Fibroblast of lung (primary cell): ENCODE measurements at regions not wholly inside any gene's neighbourhood (a gene's known extent, or its start where the extent isn't known, plus 50 kb on each side); places are given as distances from the start of the nearest gene placed in this dataset.
"Not testable (repeated sequence)": the region's sequence is repeated elsewhere in the genome, so short reads cannot be mapped to it uniquely, and the experiment has no call there.

Source experiments
- DNase-seq, 2 donors: peaks; one replicate each; pipeline versions ENCODE4 v3.0.0 to v3.0.0-alpha.2; 2010; ENCODE audit warnings: low read depth in 2 of 2
- H2AFZ ChIP-seq: 2 replicates; pipeline ENCODE4 v1.5.1; 2012; ENCODE audit warnings: low read length, control low read depth, inconsistent platforms
- H3K27ac ChIP-seq: 2 replicates; pipeline ENCODE4 v1.5.1; 2011; ENCODE audit warnings: low read length, control low read depth; ENCODE audit not compliant: insufficient read depth
- H3K27me3 ChIP-seq: 2 replicates; pipeline ENCODE4 v1.5.1; 2011; ENCODE audit warnings: mild to moderate bottlenecking, low read length; ENCODE audit not compliant: control insufficient read depth, insufficient read depth
- H3K36me3 ChIP-seq: 2 replicates; pipeline ENCODE4 v1.5.1; 2011; ENCODE audit warnings: low read length; ENCODE audit not compliant: control insufficient read depth, insufficient read depth
- H3K4me1 ChIP-seq: 2 replicates; pipeline ENCODE4 v1.5.1; 2011; ENCODE audit warnings: low read length; ENCODE audit not compliant: control insufficient read depth, insufficient read depth; ENCODE audit errors: extremely low read depth
- H3K4me2 ChIP-seq: 2 replicates; pipeline ENCODE4 v1.5.1; 2011; ENCODE audit warnings: low read length, control low read depth; ENCODE audit not compliant: insufficient read depth; ENCODE audit errors: extremely low read depth
- H3K4me3 ChIP-seq, 4 experiments: fragments of 200-600 bp in 1 of 4; sonication (generic) in 1 of 4; replicated peaks in 1 of 4; 2 replicates each; pipeline ENCODE4 v1.5.1; 2011 to 2016; ENCODE audit warnings: low read length in 4 of 4, low read depth in 3 of 4, mild to moderate bottlenecking in 3 of 4, control low read depth in 2 of 4, inconsistent platforms in 1 of 4, mixed read lengths in 1 of 4; ENCODE audit not compliant: insufficient read depth in 1 of 4; ENCODE audit errors: control extremely low read depth in 1 of 4
- H3K79me2 ChIP-seq: 2 replicates; pipeline ENCODE4 v1.5.1; 2012; ENCODE audit warnings: mild to moderate bottlenecking, low read length, inconsistent platforms; ENCODE audit not compliant: control insufficient read depth, insufficient read depth
- H3K9ac ChIP-seq: 2 replicates; pipeline ENCODE4 v1.5.1; 2011; ENCODE audit warnings: mild to moderate bottlenecking, low read length, control low read depth; ENCODE audit not compliant: insufficient read depth
- H3K9me3 ChIP-seq: 2 replicates; pipeline ENCODE4 v1.5.1; 2012; ENCODE audit warnings: low read depth, low read length; ENCODE audit not compliant: control insufficient read depth, insufficient read depth
- H4K20me1 ChIP-seq: 2 replicates; pipeline ENCODE4 v1.5.1; 2011; ENCODE audit warnings: low read length; ENCODE audit not compliant: control insufficient read depth, insufficient read depth; ENCODE audit errors: extremely low read depth
- CTCF ChIP-seq, 2 donors: IDR thresholded peaks in 1 of 2; conservative IDR thresholded peaks in 1 of 2; 1 replicate in 1 of 2; 2 replicates in 1 of 2; pipeline ENCODE4 v1.5.1; 2011 to 2012; ENCODE audit warnings: low read length in 2 of 2, control low read depth in 1 of 2, inconsistent platforms in 1 of 2, low read depth in 1 of 2, mild to moderate bottlenecking in 1 of 2
- EZH2 ChIP-seq: IDR thresholded peaks from 2 replicates; pipeline ENCODE4 v1.5.1; 2012; ENCODE audit warnings: low read length, control low read depth, mild to moderate bottlenecking; ENCODE audit errors: missing control alignments

DNA sequence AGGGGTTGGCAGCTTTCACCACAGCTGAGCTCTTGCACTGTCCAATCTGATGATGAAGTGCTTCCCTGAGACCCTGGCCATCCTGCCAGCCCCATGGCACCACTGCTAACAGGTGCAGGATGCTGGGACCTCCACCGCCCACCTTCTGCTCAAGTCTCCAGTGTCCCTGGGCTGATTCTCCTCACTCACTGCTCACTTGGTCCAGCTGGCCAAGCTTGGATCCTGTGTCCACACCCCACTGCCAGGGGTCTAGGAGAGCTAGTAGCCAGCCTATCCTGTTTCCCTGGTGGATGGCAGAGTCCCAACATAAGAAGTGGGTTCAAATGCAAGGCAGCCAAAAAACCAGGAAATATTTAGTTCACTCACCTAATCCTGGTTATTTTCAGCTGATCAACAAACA is 217.2 kb upstream of the IRF2BP2 start:
- Histone ChIP-seq H3K4me2 (no peak overlapping the region), H3K4me3 (no peak overlapping the region), H3K4me1 (no peaks in the 10 kb centered on the region), H3K9me3 (no peaks in the 10 kb centered on the region), H3K79me2 (no peaks in the 10 kb centered on the region), H3K36me3 (no peaks in the 10 kb centered on the region), H4K20me1 (no peaks in the 10 kb centered on the region), H3K27me3 (peaks cover 16% of the 10 kb centered on the region), H3K27ac (no peak overlapping the region), H2AFZ (no peak overlapping the region), H3K9ac (no peak overlapping the region)
- TF ChIP-seq CTCF (conservative IDR thresholded peaks at IDR 0.05 in 1 of 2, IDR thresholded peaks at IDR 0.05 in 1 of 2; ENCODE audit: low read depth in 1 of 2, low read length in 2 of 2) (no peak), EZH2 (no peak)
- no peak for DNase-seq

GRCh38 chr1:234826352-234826751 is 216.4 kb upstream of the IRF2BP2 start:
- H3K4me1 ChIP-seq = no peaks in the 10 kb centered on the region
- H3K79me2 ChIP-seq = no peaks in the 10 kb centered on the region
- no peak overlapping the region for H3K27ac ChIP-seq
- no peak overlapping the region for H2AFZ ChIP-seq
- no peak overlapping the region for H3K4me2 ChIP-seq
- H3K27me3 ChIP-seq = peaks cover 16% of the 10 kb centered on the region
- H4K20me1 ChIP-seq = no peaks in the 10 kb centered on the region
- no peak overlapping the region for H3K4me3 ChIP-seq
- no peak for DNase-seq
- no peak for TF ChIP-seq EZH2
- TF ChIP-seq CTCF (conservative IDR thresholded peaks at IDR 0.05 in 1 of 2, IDR thresholded peaks at IDR 0.05 in 1 of 2; ENCODE audit: low read depth in 1 of 2, low read length in 2 of 2) = no peak
- no peaks in the 10 kb centered on the region for H3K36me3 ChIP-seq
- H3K9ac ChIP-seq = no peak overlapping the region
- H3K9me3 ChIP-seq = no peaks in the 10 kb centered on the region

DNA sequence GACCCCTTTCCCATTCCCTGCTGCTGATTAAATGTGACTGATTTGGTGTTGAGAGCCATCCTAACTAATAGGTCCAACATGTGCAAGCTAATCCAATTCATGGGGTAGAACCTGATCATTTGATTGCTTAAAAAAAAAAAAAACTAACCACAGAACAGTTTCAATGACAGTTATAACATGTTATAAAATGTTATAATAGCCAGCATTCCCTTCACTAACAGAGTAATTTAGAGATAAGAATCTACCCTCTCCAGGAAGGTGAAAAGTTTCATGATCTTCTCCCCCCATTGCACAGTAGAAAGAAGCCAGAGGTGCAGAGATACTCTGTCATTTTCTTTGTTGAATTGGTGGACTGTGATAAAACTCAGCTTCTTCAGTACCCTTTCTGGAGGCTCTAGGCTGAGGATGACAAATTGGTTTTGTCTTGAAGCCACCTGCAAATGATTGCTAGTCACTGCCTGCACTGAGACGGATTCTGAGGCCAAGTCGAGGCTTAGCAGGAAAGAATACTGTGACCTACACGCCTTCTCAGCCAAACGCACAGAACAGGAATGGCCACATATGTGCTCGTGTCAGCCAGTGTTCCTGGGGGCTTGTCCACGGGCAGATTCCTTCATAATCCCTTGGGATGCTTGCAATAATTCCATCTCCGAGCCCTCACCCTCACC is 215.7 kb upstream of the IRF2BP2 start:
- Histone ChIP-seq H3K4me2 (no peak overlapping the region), H2AFZ (no peak overlapping the region), H3K27ac (no peak overlapping the region), H3K36me3 (no peaks in the 10 kb centered on the region), H3K9me3 (no peaks in the 10 kb centered on the region), H3K79me2 (no peaks in the 10 kb centered on the region), H3K4me1 (no peaks in the 10 kb centered on the region), H3K4me3 (no peak overlapping the region), H3K9ac (no peak overlapping the region), H4K20me1 (no peaks in the 10 kb centered on the region), H3K27me3 (peaks cover 14% of the 10 kb centered on the region)
- TF ChIP-seq CTCF (conservative IDR thresholded peaks at IDR 0.05 in 1 of 2, IDR thresholded peaks at IDR 0.05 in 1 of 2; ENCODE audit: low read depth in 1 of 2, low read length in 2 of 2) (no peak), EZH2 (no peak)
- no peak for DNase-seq

DNA sequence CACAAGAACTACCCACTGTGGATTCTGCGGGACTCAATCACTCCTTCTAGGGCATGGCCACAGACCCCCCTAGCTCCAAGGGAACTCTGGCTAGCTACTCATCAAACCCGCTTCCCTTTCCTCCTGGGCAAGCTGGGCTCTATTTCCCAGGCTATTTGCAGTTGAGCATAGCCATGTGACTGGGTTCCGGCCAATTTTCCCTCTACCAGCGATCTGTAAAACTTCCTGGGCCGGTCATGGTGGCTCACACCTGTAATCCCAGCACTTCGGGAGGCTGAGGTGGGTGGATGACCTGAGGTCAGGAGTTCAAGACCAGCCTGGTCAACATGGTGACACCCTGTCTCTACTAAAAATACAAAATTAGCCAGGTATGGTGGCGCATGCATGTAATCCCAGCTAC is 214.9 kb upstream of the IRF2BP2 start:
- not testable (repeated sequence) for DNase-seq, H3K79me2 ChIP-seq, H3K36me3 ChIP-seq, H3K4me3 ChIP-seq, H2AFZ ChIP-seq, H3K4me1 ChIP-seq, H3K27ac ChIP-seq, H3K9ac ChIP-seq, H3K9me3 ChIP-seq, H3K4me2 ChIP-seq, H4K20me1 ChIP-seq
- H3K27me3 ChIP-seq = peaks cover 11% of the 10 kb centered on the region
